H9 (cell line): ENCODE measurements at regions not wholly inside any gene's neighbourhood (a gene's known extent, or its start where the extent isn't known, plus 50 kb on each side); places are given as distances from the start of the nearest gene placed in this dataset.

ENCODE experiments used
- DNase-seq: peaks from one replicate; pipeline ENCODE4 v3.0.0-alpha.2; 2017
- H2AFZ ChIP-seq: one replicate; pipeline ENCODE4 v1.6.1; 2013; ENCODE audit warnings: mild to moderate bottlenecking, low read length, control low read depth, moderate library complexity
- H2AK5ac ChIP-seq: 2 replicates; pipeline ENCODE4 v1.6.1; 2013; ENCODE audit warnings: low read length, control low read depth, mixed read lengths; ENCODE audit not compliant: insufficient read length
- H2BK120ac ChIP-seq: one replicate; pipeline ENCODE4 v1.6.1; 2013; ENCODE audit warnings: low read depth, mild to moderate bottlenecking, low read length, control low read depth, inconsistent platforms; ENCODE audit not compliant: poor library complexity, severe bottlenecking
- H2BK12ac ChIP-seq: 2 replicates; pipeline ENCODE4 v1.6.1; 2013; ENCODE audit warnings: low read length, control low read depth, mixed read lengths, low read depth; ENCODE audit not compliant: insufficient read length
- H2BK15ac ChIP-seq: 2 replicates; pipeline ENCODE4 v1.6.1; 2013; ENCODE audit warnings: low read depth, low read length, control low read depth
- H2BK20ac ChIP-seq: one replicate; pipeline ENCODE4 v1.6.1; 2013; ENCODE audit warnings: low read depth, mild to moderate bottlenecking, low read length, control low read depth, inconsistent platforms; ENCODE audit not compliant: poor library complexity, severe bottlenecking
- H2BK5ac ChIP-seq: 2 replicates; pipeline ENCODE4 v1.6.1; 2013; ENCODE audit warnings: low read length, control low read depth, mixed read lengths; ENCODE audit not compliant: insufficient read length
- H3K14ac ChIP-seq: 2 replicates; pipeline ENCODE4 v1.6.1; 2013; ENCODE audit warnings: low read length, control low read depth; ENCODE audit not compliant: insufficient read depth
- H3K18ac ChIP-seq: 2 replicates; pipeline ENCODE4 v1.6.1; 2013; ENCODE audit warnings: low read depth, mild to moderate bottlenecking, mixed read lengths, low read length, control low read depth; ENCODE audit not compliant: insufficient read length
- H3K23ac ChIP-seq: 2 replicates; pipeline ENCODE4 v1.6.1; 2013; ENCODE audit warnings: low read length, control low read depth, mixed read lengths, low read depth; ENCODE audit not compliant: insufficient read length
- H3K23me2 ChIP-seq: 2 replicates; pipeline ENCODE4 v1.6.1; 2013; ENCODE audit warnings: low read depth, mild to moderate bottlenecking, mixed read lengths, low read length, control low read depth; ENCODE audit not compliant: insufficient read length, poor library complexity, severe bottlenecking
- H3K27ac ChIP-seq: 2 replicates; pipeline ENCODE4 v1.5.1; 2013; ENCODE audit warnings: low read length, control low read depth, mixed read lengths, low read depth; ENCODE audit not compliant: insufficient read length
- H3K27me3 ChIP-seq: 2 replicates; pipeline ENCODE4 v1.6.1; 2013; ENCODE audit warnings: low read length, control low read depth, inconsistent platforms; ENCODE audit not compliant: insufficient read depth
- H3K4ac ChIP-seq: 2 replicates; pipeline ENCODE4 v1.6.1; 2013; ENCODE audit warnings: low read depth, mild to moderate bottlenecking, control low read depth, inconsistent platforms, low read length, moderate library complexity
- H3K4me1 ChIP-seq: 2 replicates; pipeline ENCODE4 v1.6.1; 2013; ENCODE audit warnings: low read length, control low read depth, inconsistent platforms; ENCODE audit not compliant: insufficient read depth
- H3K4me2 ChIP-seq: 2 replicates; pipeline ENCODE4 v1.6.1; 2013; ENCODE audit warnings: low read length, control low read depth, mixed read lengths; ENCODE audit not compliant: insufficient read length, insufficient read depth
- H3K56ac ChIP-seq: 2 replicates; pipeline ENCODE4 v1.6.1; 2013; ENCODE audit warnings: low read depth, mild to moderate bottlenecking, mixed read lengths, low read length, control low read depth; ENCODE audit not compliant: insufficient read length
- H3K79me1 ChIP-seq: 2 replicates; pipeline ENCODE4 v1.6.1; 2013; ENCODE audit warnings: low read depth, mild to moderate bottlenecking, moderate library complexity, low read length, control low read depth, inconsistent platforms; ENCODE audit not compliant: insufficient read depth, poor library complexity, severe bottlenecking
- H3K79me2 ChIP-seq: 2 replicates; pipeline ENCODE4 v1.6.1; 2013; ENCODE audit warnings: low read length, control low read depth, inconsistent platforms; ENCODE audit not compliant: insufficient read depth
- H3K9ac ChIP-seq: 2 replicates; pipeline ENCODE4 v1.6.1; 2013; ENCODE audit warnings: low read length, control low read depth, mixed read lengths; ENCODE audit not compliant: insufficient read length; ENCODE audit errors: extremely low read depth
- H3K9me3 ChIP-seq: one replicate; pipeline ENCODE4 v1.6.1; 2013; ENCODE audit warnings: low read depth, low read length, inconsistent platforms; ENCODE audit not compliant: control insufficient read depth
- H3T11ph ChIP-seq: one replicate; pipeline ENCODE4 v1.6.1; 2013; ENCODE audit warnings: mild to moderate bottlenecking, low read length, control low read depth, inconsistent platforms
- H4K20me1 ChIP-seq: one replicate; pipeline ENCODE4 v1.6.1; 2013; ENCODE audit not compliant: control insufficient read depth, insufficient read length, insufficient read depth
- H4K5ac ChIP-seq: 2 replicates; pipeline ENCODE4 v1.6.1; 2013; ENCODE audit warnings: low read depth, mild to moderate bottlenecking, mixed read lengths, low read length, control low read depth; ENCODE audit not compliant: insufficient read length
- H4K8ac ChIP-seq: replicated peaks from 2 replicates; pipeline ENCODE4 v1.6.1; 2013; ENCODE audit warnings: low read length, control low read depth, mixed read lengths, low read depth; ENCODE audit not compliant: insufficient read length
- H4K91ac ChIP-seq: 2 replicates; pipeline ENCODE4 v1.6.1; 2013; ENCODE audit warnings: low read depth, mild to moderate bottlenecking, moderate library complexity, mixed read lengths, low read length, control low read depth; ENCODE audit not compliant: insufficient read length
- H3K27ac Mint-ChIP-seq, 3 experiments: 2 replicates in 2 of 3; 3 replicates in 1 of 3; pipeline ENCODE4 v1.8.0; 2020 to 2021; ENCODE audit warnings: mixed read lengths in 3 of 3, mild to moderate bottlenecking in 1 of 3, moderate library complexity in 1 of 3
- H3K27me3 Mint-ChIP-seq: 2 replicates; pipeline ENCODE4 v1.8.0; 2021; ENCODE audit warnings: low read depth, mild to moderate bottlenecking, moderate library complexity, mixed read lengths
- H3K36me3 Mint-ChIP-seq, 3 experiments: 2 replicates in 2 of 3; 3 replicates in 1 of 3; pipeline ENCODE4 v1.8.0; 2020 to 2021; ENCODE audit warnings: low read depth in 3 of 3, mixed read lengths in 3 of 3; ENCODE audit not compliant: insufficient read depth in 1 of 3
- H3K4me1 Mint-ChIP-seq, 2 experiments: 2 replicates each; pipeline ENCODE4 v1.8.0; 2020; ENCODE audit warnings: mixed read lengths in 2 of 2
- H3K4me3 Mint-ChIP-seq, 2 experiments: 2 replicates in 1 of 2; 3 replicates in 1 of 2; pipeline ENCODE4 v1.8.0; 2020 to 2021; ENCODE audit warnings: mild to moderate bottlenecking in 2 of 2, mixed read lengths in 2 of 2, moderate library complexity in 1 of 2
- H3K9me3 Mint-ChIP-seq, 2 experiments: 2 replicates in 1 of 2; 3 replicates in 1 of 2; pipeline ENCODE4 v1.8.0; 2020; ENCODE audit warnings: mild to moderate bottlenecking in 2 of 2, mixed read lengths in 2 of 2, moderate library complexity in 1 of 2
- CTCF ChIP-seq: fragments of 200-600 bp; sonication (generic); conservative IDR thresholded peaks from 3 replicates; pipeline ENCODE4 v1.8.0; 2021; ENCODE audit warnings: antibody characterized with exemption, mild to moderate bottlenecking
- WGBS: extraction: QIAGEN DNeasy Blood & Tissue Kit; methylation state at CpG from one replicate; pipeline ENCODE4 v1.1.7; 2013; ENCODE audit warnings: missing lambda C conversion rate, low lambda C conversion rate, mixed read lengths; ENCODE audit not compliant: insufficient read length; ENCODE audit errors: extremely low coverage; 5-methylcytosine and 5-hydroxymethylcytosine counted together

- Histone ChIP-seq H4K5ac (no peak overlapping the region), H2AFZ (no peak overlapping the region), H4K91ac (no peak overlapping the region), H3K18ac (no peak overlapping the region), H3K23ac (no peak overlapping the region), H4K8ac (no peak overlapping the region), H2BK120ac (no peak overlapping the region), H4K20me1 (no peaks in the 10 kb centered on the region), H3K27ac (no peak overlapping the region), H3K4ac (no peak overlapping the region), H2BK20ac (no peak overlapping the region), H3K56ac (no peak overlapping the region), H2BK15ac (no peak overlapping the region), H3K9ac (no peak overlapping the region), H2BK12ac (no peak overlapping the region), H3K79me1 (no peaks in the 10 kb centered on the region), H3K79me2 (no peaks in the 10 kb centered on the region), H3K27me3 (no peaks in the 10 kb centered on the region; the same call in 1 of the 2 replicates), H3T11ph (no peak overlapping the region), H2AK5ac (no peak overlapping the region), H2BK5ac (no peak overlapping the region), H3K9me3 (no peaks in the 10 kb centered on the region), H3K4me2 (no peak overlapping the region), H3K4me1 (no peaks in the 10 kb centered on the region), H3K14ac (no peak overlapping the region), H3K23me2 (no peaks in the 10 kb centered on the region)
- no peaks in the 10 kb centered on the region for H3K36me3 Mint-ChIP-seq
- H3K27ac Mint-ChIP-seq: no peak overlapping the region
- no peak overlapping the region for H3K4me3 Mint-ChIP-seq
- H3K4me1 Mint-ChIP-seq: peaks cover 19 to 21% of the 10 kb centered on the region in 2 experiments
- no peak for TF ChIP-seq CTCF
- no peaks in the 10 kb centered on the region for H3K27me3 Mint-ChIP-seq
- no peak for DNase-seq
- H3K9me3 Mint-ChIP-seq: no peaks in the 10 kb centered on the region
- WGBS: no CpG with 5 or more reads among the region's 4 CpGs
These were observed 85.0 kb upstream of the SSBP2 start for GRCh38 chr5:81835814-81836367.
